Stimulated activated CD8-positive, alpha-beta memory T cell treated with anti-CD3 and anti-CD28 coated beads, Interleukin-7, amount 100 ng/mL, for 24 hours (primary cell): ENCODE measurements at regions not wholly inside any gene's neighbourhood (a gene's known extent, or its start where the extent isn't known, plus 50 kb on each side); places are given as distances from the start of the nearest gene placed in this dataset.
"Not testable (repeated sequence)": the region's sequence is repeated elsewhere in the genome, so short reads cannot be mapped to it uniquely, and the experiment has no call there.

Source experiments
- DNase-seq: peaks from one replicate; pipeline ENCODE4 v3.0.0-alpha.2; 2020; ENCODE audit warnings: low read depth

DNA sequence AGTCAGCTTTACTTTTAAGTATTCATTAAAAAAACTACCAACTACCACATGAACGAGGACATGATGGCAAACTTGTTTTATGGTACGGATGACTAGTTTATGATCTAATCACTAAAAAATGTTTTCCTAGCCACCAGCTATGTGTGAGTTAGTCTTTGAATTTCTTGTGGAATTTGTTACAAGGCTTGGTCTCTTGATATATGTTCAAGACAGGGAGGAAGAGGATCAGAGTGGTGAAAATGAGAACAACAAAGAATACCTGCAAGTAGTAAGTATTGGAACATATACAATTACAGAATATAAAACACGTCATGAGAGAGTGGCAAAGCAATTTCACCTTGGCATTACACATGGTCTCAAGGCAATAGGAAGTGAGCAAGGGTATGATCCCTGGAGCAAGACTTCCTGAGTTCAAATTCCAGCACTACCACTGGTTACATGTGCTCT is 548.6 kb upstream of the TLE4 start:
- no peak for DNase-seq

DNA sequence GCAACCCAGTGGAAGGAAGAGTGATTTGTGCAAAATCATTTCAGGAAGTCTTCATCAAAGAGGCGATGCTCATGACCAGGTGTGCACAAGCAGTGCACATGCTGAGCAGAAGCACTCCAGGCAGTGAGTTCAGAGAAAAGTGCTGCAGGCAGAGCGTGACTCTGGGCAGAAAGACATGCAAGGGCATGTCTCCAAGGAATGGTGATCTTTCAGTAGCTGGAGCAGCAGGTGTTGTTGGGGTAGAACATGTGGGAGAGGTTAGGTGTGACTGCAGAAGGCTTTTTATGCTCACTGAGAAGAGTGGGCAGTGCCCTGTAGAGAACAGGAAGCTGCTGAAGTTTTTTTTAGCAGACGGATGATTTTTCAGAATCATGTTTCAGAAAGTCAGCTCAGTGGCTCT is 545.4 kb upstream of the TLE4 start:
- DNase-seq: no peak

DNA sequence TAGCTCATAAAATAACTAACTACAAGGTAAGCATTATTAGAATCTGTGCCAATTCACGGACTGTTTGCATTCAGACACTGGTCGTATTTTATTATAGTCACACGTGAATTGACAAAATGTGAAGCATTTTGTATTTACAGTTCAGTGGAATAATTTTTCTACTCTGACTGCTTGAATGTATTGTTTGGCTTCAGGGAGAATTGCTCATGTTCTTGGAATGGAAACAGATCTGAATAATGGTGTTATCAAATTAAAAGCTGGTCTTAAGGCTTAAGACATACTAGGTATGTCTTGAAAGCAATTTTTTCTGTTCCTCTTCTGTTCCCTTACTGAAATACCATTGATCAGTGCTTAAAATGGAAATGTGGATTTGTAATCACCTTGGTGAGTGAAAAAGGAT is 543.7 kb upstream of the TLE4 start:
- DNase-seq: no peak

DNA sequence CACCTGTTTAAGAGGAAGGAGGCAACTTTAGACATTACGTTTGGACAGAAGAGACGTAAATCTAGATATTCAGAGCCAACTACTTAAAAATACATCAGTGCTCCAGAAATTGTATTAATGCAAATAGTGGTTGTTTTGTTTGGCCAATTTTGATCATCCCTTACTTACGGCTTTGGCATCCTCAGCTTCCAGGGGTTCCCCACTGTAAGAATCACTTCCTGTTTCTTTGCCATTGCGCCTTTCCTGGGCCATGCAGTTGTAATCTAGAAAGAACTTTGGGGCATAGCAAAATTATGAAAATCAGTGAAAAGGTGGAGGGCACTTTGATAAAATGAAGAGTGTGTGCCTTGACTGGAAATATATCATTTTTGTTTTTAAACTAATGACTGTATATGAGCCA is 537.2 kb upstream of the TLE4 start:
- no peak for DNase-seq

DNA sequence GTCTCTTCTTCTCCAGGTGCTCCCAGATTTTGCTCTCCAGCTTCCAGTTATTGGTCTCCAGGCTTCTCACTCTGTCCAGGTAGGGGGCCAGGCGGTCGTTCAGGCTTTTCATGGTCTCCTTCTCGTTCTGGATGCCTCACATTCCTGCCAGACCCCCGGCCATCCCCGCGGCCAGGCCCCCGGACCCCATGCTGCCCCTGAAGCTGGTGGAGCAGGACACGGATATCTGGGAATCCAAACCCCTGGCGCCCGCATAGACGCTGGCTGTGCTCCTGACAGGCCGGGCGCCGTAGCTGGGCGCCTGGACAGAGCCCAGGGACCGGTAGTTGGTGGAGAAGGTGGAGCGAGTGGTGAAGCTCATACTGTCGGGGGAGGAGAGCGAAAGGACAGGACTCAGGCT is 534.4 kb upstream of the TLE4 start:
- DNase-seq: no peak

DNA sequence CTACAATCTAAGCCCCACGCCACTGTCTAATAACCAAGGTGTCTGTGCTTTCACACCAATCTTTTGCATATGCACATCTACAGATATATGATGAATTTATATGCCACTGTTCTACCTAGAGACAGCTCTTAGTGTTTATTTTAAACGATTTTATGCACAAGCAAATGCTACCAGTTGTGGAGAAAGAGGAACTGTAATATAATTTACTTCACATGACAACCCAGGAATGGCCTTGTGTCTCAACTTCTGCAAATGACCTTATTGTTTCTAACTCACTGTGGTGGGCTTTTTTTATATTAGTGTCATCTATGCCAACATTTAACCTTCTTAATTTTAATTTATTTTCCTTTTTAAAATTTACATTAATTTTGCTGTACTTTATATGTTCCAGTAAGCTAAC is 531.1 kb upstream of the TLE4 start:
- no peak for DNase-seq

DNA sequence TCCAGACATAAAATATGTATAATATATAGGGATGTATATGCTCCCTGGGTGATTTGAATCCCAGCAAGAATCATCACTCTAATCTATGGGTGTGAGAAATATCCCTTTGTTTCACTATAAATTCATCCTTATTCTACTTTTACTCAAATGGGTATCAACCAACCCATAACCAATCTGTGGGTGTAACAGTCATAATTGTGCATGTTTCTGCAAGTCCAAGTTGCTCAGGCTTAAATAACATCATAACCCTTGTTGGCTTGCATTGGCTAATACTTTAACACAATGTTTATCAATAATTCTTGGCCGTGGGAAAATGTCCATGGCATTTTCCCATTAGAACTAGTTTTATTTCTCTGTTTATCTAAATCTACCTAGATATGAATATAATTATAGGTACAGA is 530.5 kb upstream of the TLE4 start:
- no peak for DNase-seq

DNA sequence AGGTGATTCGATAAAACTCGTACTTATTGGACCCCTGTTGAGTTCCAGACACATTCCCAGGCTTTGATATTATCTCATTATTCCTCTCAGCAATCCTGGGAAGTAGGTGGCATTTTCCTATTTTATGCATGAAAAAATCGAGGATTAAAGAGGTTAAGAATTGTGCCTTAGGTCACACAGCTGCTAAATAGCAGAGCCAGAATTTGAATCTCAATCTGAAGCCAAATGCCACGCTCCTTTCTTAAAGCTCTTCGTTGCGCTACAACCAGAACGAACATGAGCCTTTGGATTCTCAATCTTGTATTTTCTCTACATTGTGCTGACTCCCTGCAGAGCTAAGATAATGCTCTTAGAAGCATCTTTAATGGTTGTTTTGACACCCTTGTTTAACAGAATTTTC is 527.8 kb upstream of the TLE4 start:
- DNase-seq: no peak

DNA sequence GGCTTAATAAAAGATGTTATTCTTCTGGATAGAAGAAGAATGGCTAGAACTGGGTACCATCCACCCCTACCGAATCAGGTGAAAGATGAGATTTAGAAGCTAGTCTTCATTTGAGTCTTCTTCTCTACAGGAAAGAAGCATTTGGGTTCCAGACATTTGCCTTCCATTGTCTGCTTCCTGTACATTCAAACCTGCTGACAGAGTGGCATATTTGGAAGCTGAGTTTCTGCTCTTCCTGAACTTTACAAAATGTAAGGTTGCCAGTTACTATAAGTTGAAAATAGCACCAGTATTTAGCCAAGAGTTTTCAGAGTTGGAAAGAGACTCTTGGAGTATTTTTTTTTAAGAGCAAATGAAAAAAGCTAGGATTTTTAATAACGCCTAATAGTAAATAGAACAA is 525.4 kb upstream of the TLE4 start:
- DNase-seq: no peak

DNA sequence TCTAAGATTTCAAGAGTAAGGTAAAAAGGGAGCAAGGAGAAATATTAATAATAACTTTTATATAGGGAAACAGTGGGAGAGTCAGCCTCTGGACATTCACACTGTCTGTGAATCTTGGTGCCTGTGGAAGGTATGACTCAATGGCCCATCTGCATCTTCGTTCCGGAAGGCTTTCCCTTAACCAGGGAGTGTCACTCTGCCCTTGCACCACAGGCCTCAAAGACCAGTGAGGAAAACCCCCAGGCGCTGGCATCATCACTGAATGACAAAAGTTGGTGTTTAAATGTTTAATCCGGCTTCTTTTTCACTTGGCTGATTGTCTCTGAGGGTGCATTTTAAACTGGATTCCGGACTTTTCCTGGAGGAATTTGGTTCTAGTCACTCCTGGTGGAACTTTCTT is 522.4 kb upstream of the TLE4 start:
- DNase-seq: no peak

DNA sequence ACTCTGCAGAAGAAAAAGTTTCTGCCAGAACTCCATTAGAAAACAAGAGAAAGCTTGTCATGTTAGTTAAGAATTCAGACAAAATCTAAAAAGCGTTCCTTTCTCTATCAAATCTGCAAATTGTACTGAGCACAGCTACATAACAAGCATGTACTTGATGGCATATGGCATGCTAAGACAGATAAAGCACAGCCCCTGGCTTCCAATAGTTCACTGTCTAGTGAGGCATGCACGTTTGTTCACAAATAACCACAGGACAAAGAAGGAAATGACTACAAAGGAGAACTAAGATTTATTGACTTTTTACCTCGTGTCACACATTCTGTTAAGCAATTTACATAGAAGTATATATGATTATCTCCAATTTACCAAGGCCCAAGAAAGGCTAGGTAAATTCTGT is 518.2 kb upstream of the TLE4 start:
- DNase-seq: no peak

DNA sequence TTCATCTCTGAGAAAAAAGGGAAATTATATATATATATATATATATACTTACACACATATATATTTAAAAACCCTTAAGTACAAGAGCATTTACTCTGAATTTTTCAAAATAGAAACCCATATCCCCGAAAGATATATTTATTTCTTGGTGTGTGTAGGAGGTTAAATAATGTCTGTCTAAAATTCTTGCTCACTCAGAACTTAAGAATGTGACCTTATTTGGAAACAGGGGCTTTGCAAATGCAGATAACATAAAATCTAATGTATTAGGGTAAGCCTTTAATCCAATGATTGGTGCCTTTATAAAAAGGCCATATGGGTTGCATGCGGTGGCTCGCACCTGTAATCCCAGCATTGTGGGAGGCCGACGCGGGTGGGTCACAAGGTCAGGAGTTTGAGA is 517.3 kb upstream of the TLE4 start:
- DNase-seq: no peak

DNA sequence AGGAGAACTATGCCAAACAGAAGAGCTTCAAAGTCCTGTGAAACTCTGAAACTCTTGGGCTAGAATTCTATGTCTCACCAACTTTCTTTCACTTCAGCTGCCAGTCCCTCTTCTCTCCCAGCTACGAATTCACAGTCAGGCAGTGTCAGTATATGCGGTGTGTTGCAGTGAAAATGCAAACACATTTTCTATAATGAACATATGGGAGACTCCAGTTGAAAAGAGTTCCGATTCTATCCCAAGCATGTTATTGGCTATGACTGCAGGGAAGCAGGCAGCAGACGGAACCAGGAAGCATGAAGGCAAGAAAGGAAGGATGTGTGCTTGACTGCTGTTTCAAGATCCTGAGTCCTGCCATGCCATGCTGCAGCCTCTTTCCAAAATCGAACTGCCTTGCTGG is 515.7 kb upstream of the TLE4 start:
- no peak for DNase-seq

DNA sequence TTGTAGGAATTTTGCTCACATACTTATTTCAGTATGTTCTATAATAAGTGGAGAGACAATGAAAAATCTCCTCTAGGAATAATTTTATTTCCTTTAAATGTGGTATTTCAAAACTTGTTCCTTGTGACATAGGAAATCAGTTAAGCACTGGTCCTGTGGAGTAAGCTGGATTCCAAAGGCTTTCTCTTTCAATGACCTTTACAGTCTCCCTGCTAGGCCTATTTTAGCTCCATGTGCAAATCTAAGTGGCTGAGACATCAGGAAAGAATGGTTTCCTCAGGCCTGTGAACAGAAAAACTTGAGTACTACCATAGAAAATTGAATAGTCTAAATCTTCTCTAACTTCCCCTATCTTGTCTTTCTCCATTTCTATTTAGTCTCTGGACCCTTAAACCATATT is 514.2 kb upstream of the TLE4 start:
- DNase-seq: no peak

DNA sequence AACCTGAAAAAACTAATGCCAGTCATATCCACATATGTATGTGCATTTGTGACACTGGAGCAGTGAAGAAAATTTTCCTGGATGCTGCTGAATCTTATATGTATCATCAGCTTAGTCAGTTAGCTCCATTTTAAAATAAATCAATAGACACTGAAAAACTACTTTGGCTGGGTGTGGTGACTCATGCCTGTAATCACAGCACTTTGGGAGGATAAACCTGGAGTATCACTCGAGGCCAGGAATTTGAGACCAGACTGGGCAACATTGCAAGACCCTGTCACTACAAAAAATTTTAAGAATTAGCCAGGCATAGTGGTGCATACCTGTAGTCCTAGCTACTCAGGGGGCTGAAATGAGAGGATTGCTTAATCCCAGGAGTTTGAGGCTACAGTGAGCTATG is 511.0 kb upstream of the TLE4 start:
- no peak for DNase-seq

DNA sequence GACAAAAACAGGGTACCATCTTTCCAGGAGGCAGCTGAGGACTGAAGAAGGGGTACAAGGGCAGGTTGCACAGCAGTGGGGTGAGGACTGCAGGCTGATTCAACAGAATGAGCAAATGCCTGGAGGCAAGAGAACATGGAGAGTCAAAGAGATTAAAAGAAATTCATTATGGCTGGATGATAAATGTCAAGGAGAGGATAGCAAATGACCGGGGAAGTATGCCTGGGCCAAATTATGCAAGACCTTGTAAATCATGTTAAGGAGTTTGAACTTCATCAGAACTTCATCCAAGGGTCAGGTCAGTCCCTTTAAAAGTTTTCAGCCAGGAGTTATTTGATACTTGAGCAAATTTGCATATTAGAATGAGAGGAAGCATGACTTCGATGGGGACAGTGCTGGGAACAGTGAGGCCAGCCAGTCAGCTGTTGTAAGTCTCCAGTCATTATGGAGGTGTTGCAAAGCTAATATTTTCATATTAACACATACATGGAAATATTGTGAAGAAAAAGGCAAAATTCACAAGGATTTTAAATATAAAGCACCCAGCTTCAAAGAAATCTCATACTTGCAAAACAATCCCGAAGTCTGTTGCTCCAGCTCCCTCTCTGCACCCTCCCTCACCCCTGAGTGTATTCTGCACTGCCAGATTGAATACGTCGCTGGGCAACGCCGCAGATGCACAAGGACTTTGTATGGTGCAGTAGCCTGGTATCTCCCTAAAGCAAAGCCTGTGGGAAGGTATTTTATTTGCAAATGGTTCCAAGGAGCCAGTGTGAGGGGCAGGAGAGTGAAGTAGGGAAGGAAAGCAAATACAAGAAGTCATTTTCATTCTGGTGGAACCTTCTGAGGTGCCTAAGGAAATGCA is 509.8 kb upstream of the TLE4 start:
- DNase-seq: no peak

DNA sequence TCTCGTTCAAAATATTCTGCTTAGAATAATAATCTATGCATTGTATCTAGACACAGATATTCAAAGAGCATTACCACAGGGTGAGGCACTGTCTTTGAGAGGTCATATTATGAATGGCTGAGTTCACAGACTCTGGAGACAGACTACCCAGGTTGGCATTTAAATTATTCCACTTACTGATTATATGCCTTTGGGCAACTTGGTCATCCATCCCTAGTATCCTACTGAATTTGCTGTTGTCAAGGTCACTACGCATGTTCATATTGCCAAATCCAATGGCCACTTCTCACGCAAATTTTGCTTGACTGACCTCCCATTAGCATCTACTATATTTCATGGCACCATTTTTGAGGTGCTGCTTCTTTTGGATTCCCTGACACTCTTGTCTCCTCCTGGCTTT is 498.6 kb upstream of the TLE4 start:
- no peak for DNase-seq

DNA sequence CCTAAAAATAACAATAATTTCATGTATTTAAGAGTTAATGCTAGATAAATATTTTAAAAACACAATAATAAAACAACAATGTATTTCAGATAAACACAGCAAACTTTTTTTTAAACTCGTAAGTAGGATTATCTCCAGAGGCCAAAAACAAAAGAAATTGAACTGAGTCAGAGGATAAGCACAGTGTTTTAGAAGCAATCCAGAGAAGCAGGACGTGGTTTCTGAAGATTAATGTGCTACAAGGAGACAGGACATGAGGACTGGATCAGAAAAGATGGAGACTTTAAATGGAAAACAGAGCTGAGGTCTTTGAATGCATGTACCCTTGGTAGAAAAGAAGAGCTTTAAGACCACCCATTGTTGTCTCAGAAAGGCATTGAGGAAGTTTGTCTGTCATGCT is 491.2 kb upstream of the TLE4 start:
- DNase-seq: no peak

DNA sequence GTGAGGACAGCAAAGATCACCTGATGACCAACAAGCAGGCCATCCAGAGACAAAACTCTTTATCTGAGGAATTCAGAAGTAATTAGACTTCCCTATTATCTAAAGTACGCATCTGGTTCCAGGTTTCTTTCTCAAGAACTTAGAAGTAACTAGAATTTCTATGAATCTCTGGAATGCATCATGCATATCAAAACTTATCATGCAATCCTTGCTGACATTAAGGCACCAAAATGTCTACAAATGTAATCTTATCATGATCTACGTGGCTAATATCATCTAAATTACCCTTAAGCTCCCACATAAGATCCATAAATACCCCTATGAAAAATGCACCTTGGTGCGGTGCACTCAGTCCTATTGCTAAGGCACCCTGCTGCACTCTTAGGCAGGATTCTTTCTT is 488.1 kb upstream of the TLE4 start:
- no peak for DNase-seq

DNA sequence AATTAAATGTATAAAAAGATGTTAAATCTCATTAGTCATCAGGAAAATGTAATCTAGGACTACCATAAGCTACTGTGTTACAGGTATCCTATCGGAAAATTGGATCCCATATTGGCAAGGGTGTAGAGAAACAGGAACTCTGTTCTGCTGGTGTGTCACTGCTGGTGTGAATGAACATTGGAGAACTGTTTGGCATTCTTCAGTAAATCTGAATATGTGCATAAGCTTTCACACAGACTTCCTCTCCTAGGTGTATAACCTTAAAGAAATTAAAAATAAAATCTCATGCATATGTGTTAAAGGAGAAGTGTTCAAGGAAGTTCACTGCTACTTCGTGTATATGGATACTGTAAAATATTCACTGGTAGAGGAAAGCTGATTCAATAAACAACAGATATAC is 484.6 kb upstream of the TLE4 start:
- no peak for DNase-seq

DNA sequence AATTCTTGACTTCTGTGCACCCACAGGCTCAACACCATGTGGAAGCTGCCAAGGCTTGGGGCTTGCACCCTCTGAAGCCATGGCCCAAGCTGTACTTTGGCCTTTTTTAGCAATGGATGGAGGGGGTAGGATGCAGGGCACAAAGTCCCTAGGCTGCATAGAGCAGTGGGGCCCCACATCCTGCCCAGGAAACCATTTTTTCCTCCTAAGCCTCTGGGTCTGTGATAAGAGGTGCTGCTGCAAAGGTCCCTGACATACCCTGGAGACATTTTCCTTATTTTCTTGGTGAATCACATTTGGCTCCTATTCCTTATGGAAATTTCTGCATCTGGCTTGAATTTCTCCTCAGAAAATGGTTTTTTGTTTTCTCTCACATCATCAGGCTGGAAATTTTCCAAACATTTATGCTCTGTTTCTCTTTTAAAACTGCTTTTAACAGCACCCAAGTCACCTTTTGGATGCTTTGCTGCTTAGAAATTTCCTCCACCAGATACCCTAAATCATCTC is 482.7 kb upstream of the TLE4 start:
- no peak for DNase-seq

DNA sequence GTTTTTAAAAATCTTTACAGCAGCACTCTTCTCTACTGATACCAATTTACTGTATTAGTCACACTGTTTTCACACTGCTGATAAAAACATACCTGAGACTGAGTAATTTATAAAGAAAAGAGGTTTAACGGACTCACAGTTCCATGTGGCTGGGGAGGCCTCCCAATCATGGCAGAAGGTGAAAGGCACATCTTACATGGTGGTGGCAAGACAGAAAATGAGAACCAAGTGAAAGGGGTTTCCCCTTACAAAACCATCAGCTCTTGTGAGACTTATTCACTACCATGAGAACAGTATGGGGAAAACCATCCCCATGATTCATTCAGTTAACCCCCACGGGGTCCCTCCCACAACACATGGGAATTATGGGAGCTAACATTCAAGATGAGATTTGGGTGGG is 481.9 kb upstream of the TLE4 start:
- not testable (repeated sequence) for DNase-seq

DNA sequence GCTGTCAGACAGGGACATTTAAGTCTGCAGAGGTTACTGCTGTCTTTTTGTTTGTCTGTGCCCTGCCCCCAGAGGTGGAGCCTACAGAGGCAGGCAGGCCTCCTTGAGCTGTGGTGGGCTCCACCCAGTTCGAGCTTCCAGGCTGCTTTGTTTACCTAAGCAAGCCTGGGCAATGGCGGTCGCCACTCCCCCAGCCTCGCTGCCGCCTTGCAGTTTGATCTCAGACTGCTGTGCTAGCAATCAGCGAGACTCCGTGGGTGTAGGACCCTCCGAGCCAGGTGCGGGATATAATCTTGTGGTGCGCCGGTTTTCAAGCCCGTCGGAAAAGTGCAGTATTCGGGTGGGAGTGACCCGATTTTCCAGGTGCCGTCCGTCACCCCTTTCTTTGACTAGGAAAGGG is 468.5 kb upstream of the TLE4 start:
- DNase-seq: not testable (repeated sequence)

DNA sequence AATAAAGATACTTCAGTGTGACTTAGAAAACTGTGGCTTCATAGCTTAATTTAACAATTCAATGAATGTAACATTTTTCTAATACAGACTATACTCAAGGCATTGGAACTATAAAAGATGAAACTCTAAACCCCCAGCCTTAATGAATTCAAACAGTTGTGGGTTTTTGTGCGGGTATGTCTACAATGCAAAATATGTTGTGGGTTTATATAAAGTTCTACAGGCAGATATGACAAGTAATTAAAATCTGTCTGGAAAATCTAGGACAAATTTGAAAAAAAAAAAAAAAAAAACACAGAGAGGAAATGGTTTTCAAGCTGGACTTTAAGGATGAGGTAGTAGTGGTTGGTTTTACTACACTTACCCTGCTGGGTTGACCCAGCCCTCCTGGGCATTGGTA is 467.5 kb upstream of the TLE4 start:
- no peak for DNase-seq
